CD4-positive, alpha-beta memory T cell (primary cell): ENCODE measurements at regions not wholly inside any gene's neighbourhood (a gene's known extent, or its start where the extent isn't known, plus 50 kb on each side); places are given as distances from the start of the nearest gene placed in this dataset.

Experiments
- CTCF ChIA-PET: fragments of 350-600 bp; sonication (Branson Sonifier 250); formaldehyde crosslinking; loops from one replicate; lab custom pipeline; 2021; ENCODE audit warnings: inconsistent platforms; ENCODE audit not compliant: partially characterized antibody; lab: Charles Lee
- POLR2A ChIA-PET: fragments of 350-600 bp; sonication (Branson Sonifier 250); formaldehyde crosslinking; loops from one replicate; lab custom pipeline; 2021; ENCODE audit not compliant: partially characterized antibody; lab: Charles Lee
- DNase-seq, 5 donors: peaks; one replicate each; pipeline versions ENCODE4 v3.0.0 to v3.0.0-alpha.2; 2020 to 2022; ENCODE audit warnings: mixed read lengths in 1 of 5
- H3K27ac ChIP-seq: one replicate; pipeline ENCODE4 v1.7.0; 2013; ENCODE audit warnings: low read depth, low read length
- H3K27me3 ChIP-seq: 2 replicates; pipeline ENCODE4 v1.7.0; 2013; ENCODE audit warnings: mild to moderate bottlenecking, low read length, moderate library complexity; ENCODE audit not compliant: insufficient read depth
- H3K36me3 ChIP-seq: 2 replicates; pipeline ENCODE4 v1.7.0; 2013; ENCODE audit warnings: mild to moderate bottlenecking, low read length, moderate library complexity; ENCODE audit not compliant: insufficient read depth
- H3K4me1 ChIP-seq: 2 replicates; pipeline ENCODE4 v1.7.0; 2013; ENCODE audit warnings: mild to moderate bottlenecking, low read length, moderate library complexity; ENCODE audit not compliant: insufficient read depth
- H3K4me3 ChIP-seq, 2 donors: one replicate each; pipeline ENCODE4 v1.7.0; 2013; ENCODE audit warnings: low read length in 2 of 2, mild to moderate bottlenecking in 1 of 2
- H3K9me3 ChIP-seq, 2 donors: one replicate each; pipeline ENCODE4 v1.7.0; 2013; ENCODE audit warnings: low read length in 2 of 2, control low read depth in 1 of 2; ENCODE audit not compliant: control insufficient read depth in 1 of 2
- H3K27ac Mint-ChIP-seq, 7 donors: one replicate each; pipeline ENCODE4 v1.8.0; 2020 to 2021; ENCODE audit warnings: mixed read lengths in 7 of 7, mild to moderate bottlenecking in 6 of 7, inconsistent platforms in 3 of 7, moderate library complexity in 3 of 7
- H3K27me3 Mint-ChIP-seq, 2 donors: one replicate each; pipeline ENCODE4 v1.8.0; 2020 to 2021; ENCODE audit warnings: mixed read lengths in 2 of 2
- H3K36me3 Mint-ChIP-seq, 2 donors: one replicate each; pipeline ENCODE4 v1.8.0; 2020 to 2021; ENCODE audit warnings: mixed read lengths in 2 of 2, inconsistent platforms in 1 of 2, mild to moderate bottlenecking in 1 of 2
- H3K4me1 Mint-ChIP-seq, 4 donors: one replicate each; pipeline ENCODE4 v1.8.0; 2020 to 2021; ENCODE audit warnings: mixed read lengths in 4 of 4, mild to moderate bottlenecking in 1 of 4
- H3K4me3 Mint-ChIP-seq, 8 donors: one replicate each; pipeline ENCODE4 v1.8.0; 2020 to 2021; ENCODE audit warnings: mixed read lengths in 8 of 8, mild to moderate bottlenecking in 7 of 8, moderate library complexity in 6 of 8, inconsistent platforms in 3 of 8
- H3K9me3 Mint-ChIP-seq, 8 donors: one replicate each; pipeline ENCODE4 v1.8.0; 2020 to 2021; ENCODE audit warnings: mixed read lengths in 8 of 8, mild to moderate bottlenecking in 5 of 8, inconsistent platforms in 3 of 8, moderate library complexity in 1 of 8
- intact Hi-C: fragments of 100-400 bp; cut with micrococcal nuclease; formaldehyde crosslinking; loops from one replicate; pipeline ENCODE4 v1.15.1; 2023

DNA sequence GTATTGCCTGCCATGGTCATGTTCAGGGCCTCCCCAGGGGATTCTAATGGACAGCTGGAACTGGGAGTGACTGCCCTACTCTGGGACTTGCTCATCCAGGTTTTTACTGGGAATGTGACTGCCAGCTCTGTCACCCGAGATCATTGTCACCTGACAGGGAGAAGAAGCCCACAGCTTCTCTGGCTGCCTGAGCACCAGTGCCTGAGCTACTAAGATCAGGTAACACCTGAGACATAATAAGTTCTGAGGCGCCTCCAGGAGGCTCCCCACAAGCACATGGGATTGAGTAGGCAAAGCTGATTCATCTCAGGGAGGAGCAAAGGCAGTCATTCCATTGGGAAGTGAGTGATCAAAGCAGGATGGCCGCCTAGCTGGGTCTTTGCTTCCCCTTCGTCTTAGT, 84.2 kb upstream of the GALNT18 start:
- no peak overlapping the region for H3K4me3 Mint-ChIP-seq
- H3K4me1 ChIP-seq: no peaks in the 10 kb centered on the region
- H3K4me1 Mint-ChIP-seq: no peaks in the 10 kb centered on the region
- ChIA-PET CTCF (no interaction called here), POLR2A (no interaction called here)
- H3K27me3 ChIP-seq: no peaks in the 10 kb centered on the region
- no peaks in the 10 kb centered on the region for H3K36me3 ChIP-seq
- no peak overlapping the region for H3K4me3 ChIP-seq
- DNase-seq: no peak
- peaks cover 0 to 6% of the 10 kb centered on the region in 2 donors for H3K27me3 Mint-ChIP-seq
- intact Hi-C loops: no loop called here
- H3K36me3 Mint-ChIP-seq: no peaks in the 10 kb centered on the region
- no peak overlapping the region for H3K27ac ChIP-seq
- H3K9me3 ChIP-seq: no peaks in the 10 kb centered on the region
- H3K27ac Mint-ChIP-seq: no peak overlapping the region
- no peaks in the 10 kb centered on the region for H3K9me3 Mint-ChIP-seq

DNA sequence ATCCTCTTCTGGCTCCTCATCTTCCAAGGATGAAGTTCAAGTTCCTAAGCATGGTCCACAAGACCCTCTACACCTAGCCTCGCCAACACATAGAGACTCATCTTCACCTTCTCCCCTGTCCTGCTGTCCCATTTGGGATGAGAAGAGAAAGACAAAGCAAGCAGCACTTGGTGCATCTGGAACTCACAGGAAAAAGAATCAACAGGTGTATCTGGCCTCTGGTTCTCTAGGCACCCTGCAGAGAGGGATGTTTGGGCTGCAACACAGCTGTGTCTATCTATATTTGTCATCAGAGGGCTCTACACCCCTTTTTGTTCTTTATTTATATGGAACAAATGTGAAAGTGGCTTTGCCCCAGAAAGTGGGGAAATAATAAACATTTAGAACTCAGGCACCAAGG, 82.1 kb upstream of the GALNT18 start:
- H3K27ac Mint-ChIP-seq: no peak overlapping the region
- no peaks in the 10 kb centered on the region for H3K4me1 Mint-ChIP-seq
- ChIA-PET CTCF (interaction anchor here (0.9 kb wide), 1 partner anchor 8 kb away, joined by 3 read pairs; no protein-coding TSS in a partner anchor), POLR2A (no interaction called here)
- no peak for DNase-seq
- intact Hi-C loops: no loop called here
- no peaks in the 10 kb centered on the region for H3K9me3 ChIP-seq
- no peak overlapping the region for H3K4me3 Mint-ChIP-seq
- H3K4me1 ChIP-seq: no peaks in the 10 kb centered on the region
- H3K27me3 Mint-ChIP-seq: peaks cover 0 to 3% of the 10 kb centered on the region in 2 donors
- no peaks in the 10 kb centered on the region for H3K36me3 ChIP-seq
- H3K9me3 Mint-ChIP-seq: peaks cover 0 to 1% (median 0%) of the 10 kb centered on the region in 8 donors
- H3K36me3 Mint-ChIP-seq: no peaks in the 10 kb centered on the region
- H3K4me3 ChIP-seq: no peak overlapping the region
- H3K27me3 ChIP-seq: no peaks in the 10 kb centered on the region
- H3K27ac ChIP-seq: no peak overlapping the region

DNA sequence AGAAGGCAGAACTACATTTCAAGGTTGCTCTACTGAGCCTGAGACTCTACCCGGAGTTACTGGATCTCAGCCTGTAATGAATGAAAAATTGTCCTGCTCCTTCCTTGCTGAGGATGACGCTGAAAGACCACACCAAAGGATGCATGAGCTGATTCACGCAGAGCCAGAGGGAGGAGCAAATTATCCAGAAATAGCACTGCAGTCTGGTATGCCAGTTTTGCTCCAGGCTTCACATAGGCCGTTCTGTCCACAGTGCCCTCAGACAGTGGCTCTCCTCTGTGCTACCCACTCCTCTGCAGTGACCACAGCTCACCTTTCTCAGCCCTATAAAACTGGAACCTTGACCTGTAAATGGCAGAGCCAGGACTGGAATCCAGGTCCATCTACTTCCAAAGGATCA, 79.3 kb upstream of the GALNT18 start:
- ChIA-PET POLR2A (no interaction called here), CTCF (no interaction called here)
- H3K4me3 ChIP-seq: no peak overlapping the region
- H3K27me3 ChIP-seq: no peaks in the 10 kb centered on the region
- H3K27ac ChIP-seq: no peak overlapping the region
- H3K4me1 ChIP-seq: no peaks in the 10 kb centered on the region
- no peaks in the 10 kb centered on the region for H3K9me3 ChIP-seq
- no peaks in the 10 kb centered on the region for H3K36me3 ChIP-seq
- no peak for DNase-seq
- Mint-ChIP-seq H3K27me3 (peaks cover 2 to 4% of the 10 kb centered on the region in 2 donors), H3K9me3 (peaks cover 0 to 1% (median 0%) of the 10 kb centered on the region in 8 donors), H3K4me3 (no peak overlapping the region), H3K36me3 (no peaks in the 10 kb centered on the region), H3K4me1 (no peaks in the 10 kb centered on the region), H3K27ac (no peak overlapping the region)
- intact Hi-C loops: no loop called here

DNA sequence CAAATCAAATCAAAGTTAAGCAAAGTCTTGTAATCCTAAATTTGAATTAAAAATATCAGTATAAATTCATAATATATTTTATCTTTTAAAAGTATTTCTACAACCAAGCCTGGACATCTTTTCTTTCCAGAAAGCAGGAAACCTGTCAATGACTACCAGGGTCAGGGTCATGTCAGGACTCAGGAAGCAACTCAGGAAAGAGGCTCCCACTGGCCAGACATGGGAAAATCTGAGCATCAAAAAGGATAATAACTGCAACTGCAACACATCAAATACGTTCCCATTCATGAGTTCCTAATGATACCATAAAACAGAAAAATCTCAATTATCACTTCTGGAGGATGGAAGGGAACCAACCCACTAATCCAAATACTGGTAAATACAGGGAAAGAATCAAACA, 76.0 kb upstream of the GALNT18 start:
- Histone ChIP-seq H3K27ac (no peak overlapping the region), H3K27me3 (no peaks in the 10 kb centered on the region), H3K9me3 (no peaks in the 10 kb centered on the region), H3K4me3 (no peak overlapping the region), H3K36me3 (no peaks in the 10 kb centered on the region), H3K4me1 (no peaks in the 10 kb centered on the region)
- no peak overlapping the region for H3K27ac Mint-ChIP-seq
- ChIA-PET CTCF (no interaction called here), POLR2A (no interaction called here)
- H3K27me3 Mint-ChIP-seq: peaks cover 12% of the 10 kb centered on the region in 2 donors
- no peak for DNase-seq
- peaks cover 0 to 10% (median 2%) of the 10 kb centered on the region in 8 donors for H3K9me3 Mint-ChIP-seq
- H3K36me3 Mint-ChIP-seq: no peaks in the 10 kb centered on the region
- H3K4me3 Mint-ChIP-seq: no peak overlapping the region
- peaks cover 0 to 1% (median 0%) of the 10 kb centered on the region in 4 donors for H3K4me1 Mint-ChIP-seq
- intact Hi-C loops: no loop called here

DNA sequence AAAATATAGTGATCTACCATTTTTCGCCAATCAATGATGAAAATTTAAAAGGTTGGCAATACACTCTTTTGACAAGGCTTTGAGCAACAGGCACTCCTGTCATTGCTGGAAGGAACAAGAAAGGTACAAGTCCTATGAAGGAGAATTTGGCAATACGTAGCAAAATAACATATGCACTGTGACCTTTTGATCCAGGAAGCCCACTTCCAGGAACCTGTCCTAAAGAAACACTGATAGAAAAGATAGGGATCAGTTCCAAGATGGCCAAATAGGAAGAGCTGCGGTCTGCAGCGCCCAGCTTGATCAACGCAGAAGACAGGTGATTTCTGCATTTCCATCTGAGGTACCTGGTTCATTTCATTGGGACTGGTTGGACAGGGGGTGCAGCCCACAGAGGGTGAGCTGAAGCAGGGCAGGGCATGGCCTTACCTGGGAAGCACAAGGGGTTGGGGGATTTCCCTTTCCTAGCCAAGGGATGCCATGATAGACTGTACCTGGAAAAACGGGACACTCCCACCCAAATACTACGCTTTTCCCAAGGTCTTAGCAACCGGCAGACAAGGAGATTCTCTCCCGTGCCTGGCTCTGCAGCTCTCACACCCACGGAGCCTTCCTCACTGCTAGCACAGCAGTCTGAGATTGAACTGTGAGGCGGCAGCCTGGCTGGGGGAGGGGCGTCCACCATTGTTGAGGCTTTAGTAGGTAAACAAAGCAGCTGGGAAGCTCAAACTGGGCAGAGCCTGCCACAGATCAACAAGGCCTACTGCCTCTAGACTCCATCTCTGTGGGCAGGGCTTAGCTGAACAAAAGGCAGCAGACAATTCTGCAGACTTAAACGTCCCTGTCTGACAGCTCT, 69.7 kb upstream of the GALNT18 start:
- Mint-ChIP-seq H3K36me3 (no peaks in the 10 kb centered on the region), H3K4me1 (peaks cover 0 to 1% (median 0%) of the 10 kb centered on the region in 4 donors), H3K4me3 (no peak overlapping the region), H3K9me3 (peaks cover 0 to 14% (median 3%) of the 10 kb centered on the region in 8 donors), H3K27me3 (peaks cover 22 to 23% of the 10 kb centered on the region in 2 donors), H3K27ac (no peak overlapping the region)
- intact Hi-C loops: no loop called here
- Histone ChIP-seq H3K27ac (no peak overlapping the region), H3K4me3 (no peak overlapping the region), H3K4me1 (no peaks in the 10 kb centered on the region), H3K36me3 (no peaks in the 10 kb centered on the region), H3K27me3 (no peaks in the 10 kb centered on the region), H3K9me3 (no peaks in the 10 kb centered on the region)
- POLR2A ChIA-PET: no interaction called here
- no peak for DNase-seq
- CTCF ChIA-PET: no interaction called here

DNA sequence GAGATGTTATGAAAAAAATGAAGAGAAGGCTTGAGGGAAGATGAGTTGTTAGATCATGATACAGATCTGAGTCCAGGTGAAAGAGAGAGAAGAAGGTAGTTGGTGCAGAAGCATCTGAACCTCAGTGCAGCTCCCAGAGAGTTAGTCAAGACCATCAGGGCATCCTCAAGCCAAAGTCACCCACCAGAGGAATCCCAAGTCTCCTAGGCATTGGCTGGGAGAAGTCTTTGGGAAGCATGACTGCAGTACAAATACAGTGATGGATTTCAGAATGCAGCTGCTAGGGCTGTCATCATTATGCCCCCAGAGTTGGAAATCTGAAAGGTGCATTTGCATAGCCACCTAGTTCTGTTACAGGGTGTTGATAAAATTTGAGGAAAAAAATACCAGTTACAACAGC, 59.7 kb upstream of the GALNT18 start:
- H3K27me3 Mint-ChIP-seq: peaks cover 10 to 11% of the 10 kb centered on the region in 2 donors
- DNase-seq: no peak
- H3K4me1 Mint-ChIP-seq: no peaks in the 10 kb centered on the region
- Histone ChIP-seq H3K4me3 (no peak overlapping the region), H3K36me3 (no peaks in the 10 kb centered on the region), H3K4me1 (no peaks in the 10 kb centered on the region), H3K27me3 (no peaks in the 10 kb centered on the region), H3K27ac (no peak overlapping the region), H3K9me3 (no peaks in the 10 kb centered on the region)
- H3K27ac Mint-ChIP-seq: no peak overlapping the region
- CTCF ChIA-PET: interaction anchor here (0.7 kb wide), 1 partner anchor 694 kb away, joined by 3 read pairs; no protein-coding TSS in a partner anchor
- intact Hi-C loops: no loop called here
- H3K9me3 Mint-ChIP-seq: peaks cover 0 to 5% (median 2%) of the 10 kb centered on the region in 8 donors
- no peak overlapping the region for H3K4me3 Mint-ChIP-seq
- POLR2A ChIA-PET: no interaction called here
- H3K36me3 Mint-ChIP-seq: no peaks in the 10 kb centered on the region

DNA sequence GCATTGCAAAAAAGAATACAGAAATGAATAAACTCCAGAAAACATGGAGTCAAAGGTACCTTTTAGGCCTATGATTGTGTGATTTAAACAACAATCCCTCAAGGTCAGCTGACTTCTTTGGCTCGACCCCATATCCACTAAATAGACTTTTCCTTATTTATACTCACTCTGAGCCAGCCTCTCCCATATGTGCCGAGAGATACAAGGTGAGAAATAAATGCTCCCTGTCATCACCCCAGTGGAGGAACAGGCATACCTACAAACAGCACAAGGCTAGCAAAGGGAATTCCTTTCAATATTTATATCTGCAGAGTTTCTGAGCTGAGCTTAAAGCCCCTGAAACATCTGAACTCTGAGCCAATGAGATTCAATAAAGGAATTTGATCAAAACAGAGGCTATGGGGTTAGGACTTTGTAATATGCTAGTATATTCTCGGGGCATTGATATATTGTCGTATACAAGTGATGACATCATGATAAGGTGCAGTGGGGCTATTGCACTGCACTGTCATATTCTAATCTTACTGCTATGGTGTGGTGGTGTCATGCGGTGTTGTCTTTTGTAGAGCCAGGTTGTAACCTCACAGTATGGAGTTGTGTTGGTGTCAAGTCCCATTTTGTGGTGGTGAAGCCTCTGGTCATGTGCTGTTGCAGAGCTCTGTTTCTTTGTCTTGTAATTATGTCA, 56.0 kb upstream of the GALNT18 start:
- CTCF ChIA-PET: no interaction called here
- H3K9me3 ChIP-seq: no peaks in the 10 kb centered on the region
- Mint-ChIP-seq H3K27ac (no peak overlapping the region), H3K27me3 (peaks cover 10 to 12% of the 10 kb centered on the region in 2 donors), H3K4me1 (no peaks in the 10 kb centered on the region), H3K4me3 (no peak overlapping the region), H3K9me3 (peaks cover 0 to 2% (median 0%) of the 10 kb centered on the region in 8 donors), H3K36me3 (no peaks in the 10 kb centered on the region)
- no peak overlapping the region for H3K4me3 ChIP-seq
- no peak for DNase-seq
- H3K27ac ChIP-seq: no peak overlapping the region
- H3K36me3 ChIP-seq: no peaks in the 10 kb centered on the region
- POLR2A ChIA-PET: no interaction called here
- no peaks in the 10 kb centered on the region for H3K4me1 ChIP-seq
- no peaks in the 10 kb centered on the region for H3K27me3 ChIP-seq
- intact Hi-C loops: no loop called here
